Peyer's patch (tissue), 4 donors: ENCODE measurements at regions not wholly inside any gene's neighbourhood (a gene's known extent, or its start where the extent isn't known, plus 50 kb on each side); places are given as distances from the start of the nearest gene placed in this dataset.

Source experiments
- POLR2A ChIP-seq, 2 donors: fragments of 450-650 bp; IDR thresholded peaks; one replicate each; pipeline ENCODE4 v1.5.1; 2017; ENCODE audit warnings: antibody characterized with exemption in 2 of 2, mild to moderate bottlenecking in 2 of 2, moderate library complexity in 2 of 2
- TF ChIP-seq, protein P1 (sequence below), 6 experiments: fragments of 450-650 bp in 4 of 6; fragments of 200-600 bp in 2 of 6; sonication (generic) in 1 of 6; IDR thresholded peaks; one replicate each; pipeline ENCODE4 v1.5.1; 2017 to 2019; ENCODE audit warnings: antibody characterized with exemption in 6 of 6, mild to moderate bottlenecking in 3 of 6, moderate library complexity in 1 of 6

DNA sequence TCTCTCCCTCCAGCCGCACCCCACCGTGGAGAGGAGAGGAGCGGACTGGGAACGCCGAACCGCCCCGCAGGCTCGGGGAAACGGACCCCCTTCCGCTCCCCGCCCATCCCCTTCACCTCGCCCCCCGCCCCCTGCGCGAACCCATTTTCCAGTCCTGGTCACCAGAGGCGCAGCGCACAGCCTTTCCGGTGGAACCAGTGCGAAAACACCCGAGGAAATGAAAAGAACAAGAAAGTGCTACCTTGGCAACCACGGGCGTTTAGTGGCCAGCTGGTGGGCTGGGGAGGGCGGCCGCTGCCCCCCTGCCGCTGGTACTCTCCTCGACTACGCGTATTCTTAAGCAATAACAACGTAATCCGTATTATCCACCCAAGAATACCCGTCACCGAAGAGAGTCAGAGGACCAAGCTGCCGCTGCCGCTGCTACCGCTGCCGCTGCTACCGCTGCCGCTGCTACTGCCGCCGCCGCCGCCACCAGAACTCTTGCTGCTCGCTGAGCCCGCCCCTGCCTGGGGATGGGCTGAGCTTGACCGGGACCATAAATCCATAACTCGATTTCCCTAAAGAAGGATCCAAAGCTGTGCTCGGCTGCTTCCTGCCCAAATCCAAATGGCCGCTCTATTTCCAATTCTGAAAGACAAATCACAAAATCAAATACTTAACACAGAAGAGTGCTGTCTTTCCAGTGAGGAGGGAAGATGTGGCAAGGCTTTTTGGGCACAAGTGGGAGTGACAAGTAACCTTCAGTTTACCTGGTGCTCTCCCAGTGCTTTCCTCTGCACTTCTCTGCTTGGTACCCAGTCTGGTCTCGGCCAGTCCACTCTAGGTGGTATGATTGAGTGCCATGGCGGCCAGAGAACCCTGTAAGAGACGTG lies 125.2 kb upstream of the DPYD start:
- TF ChIP-seq, protein P1, sequence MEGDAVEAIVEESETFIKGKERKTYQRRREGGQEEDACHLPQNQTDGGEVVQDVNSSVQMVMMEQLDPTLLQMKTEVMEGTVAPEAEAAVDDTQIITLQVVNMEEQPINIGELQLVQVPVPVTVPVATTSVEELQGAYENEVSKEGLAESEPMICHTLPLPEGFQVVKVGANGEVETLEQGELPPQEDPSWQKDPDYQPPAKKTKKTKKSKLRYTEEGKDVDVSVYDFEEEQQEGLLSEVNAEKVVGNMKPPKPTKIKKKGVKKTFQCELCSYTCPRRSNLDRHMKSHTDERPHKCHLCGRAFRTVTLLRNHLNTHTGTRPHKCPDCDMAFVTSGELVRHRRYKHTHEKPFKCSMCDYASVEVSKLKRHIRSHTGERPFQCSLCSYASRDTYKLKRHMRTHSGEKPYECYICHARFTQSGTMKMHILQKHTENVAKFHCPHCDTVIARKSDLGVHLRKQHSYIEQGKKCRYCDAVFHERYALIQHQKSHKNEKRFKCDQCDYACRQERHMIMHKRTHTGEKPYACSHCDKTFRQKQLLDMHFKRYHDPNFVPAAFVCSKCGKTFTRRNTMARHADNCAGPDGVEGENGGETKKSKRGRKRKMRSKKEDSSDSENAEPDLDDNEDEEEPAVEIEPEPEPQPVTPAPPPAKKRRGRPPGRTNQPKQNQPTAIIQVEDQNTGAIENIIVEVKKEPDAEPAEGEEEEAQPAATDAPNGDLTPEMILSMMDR (IDR thresholded peaks at IDR 0.05): no peak
- TF ChIP-seq POLR2A (IDR thresholded peaks at IDR 0.05): no peak
